H1 (cell line): ENCODE measurements at regions not wholly inside any gene's neighbourhood (a gene's known extent, or its start where the extent isn't known, plus 50 kb on each side); places are given as distances from the start of the nearest gene placed in this dataset.

Source experiments
- BCL11A ChIP-seq, 2 experiments: IDR thresholded peaks; one replicate each; pipeline ENCODE4 v1.6.1; 2011; ENCODE audit warnings: low read depth in 2 of 2, low read length in 2 of 2, mild to moderate bottlenecking in 2 of 2
- CBX5 ChIP-seq: fragments of 300-800, 300-1000 bp; sonication (generic); IDR thresholded peaks from 2 replicates; pipeline ENCODE4 v1.7.1; 2016; ENCODE audit warnings: antibody characterized with exemption, low read length, low read depth
- CREB1 ChIP-seq: IDR thresholded peaks from 2 replicates; pipeline ENCODE4 v1.6.1; 2012; ENCODE audit warnings: inconsistent platforms
- EP300 ChIP-seq, 2 experiments: IDR thresholded peaks; 1 replicate in 1 of 2; 2 replicates in 1 of 2; pipeline ENCODE4 v1.6.1; 2011 to 2012; ENCODE audit warnings: low read depth in 2 of 2, low read length in 2 of 2, mild to moderate bottlenecking in 2 of 2, borderline replicate concordance in 1 of 2, inconsistent platforms in 1 of 2, moderate library complexity in 1 of 2
- JUN ChIP-seq: IDR thresholded peaks from 2 replicates; pipeline ENCODE4 v1.6.1; 2011; ENCODE audit warnings: low read depth, mild to moderate bottlenecking, improper control_type of control experiment, low read length
- YY1 ChIP-seq: IDR thresholded peaks from 2 replicates; pipeline ENCODE4 v1.6.1; 2011; ENCODE audit warnings: low read depth, mild to moderate bottlenecking, low read length

DNA sequence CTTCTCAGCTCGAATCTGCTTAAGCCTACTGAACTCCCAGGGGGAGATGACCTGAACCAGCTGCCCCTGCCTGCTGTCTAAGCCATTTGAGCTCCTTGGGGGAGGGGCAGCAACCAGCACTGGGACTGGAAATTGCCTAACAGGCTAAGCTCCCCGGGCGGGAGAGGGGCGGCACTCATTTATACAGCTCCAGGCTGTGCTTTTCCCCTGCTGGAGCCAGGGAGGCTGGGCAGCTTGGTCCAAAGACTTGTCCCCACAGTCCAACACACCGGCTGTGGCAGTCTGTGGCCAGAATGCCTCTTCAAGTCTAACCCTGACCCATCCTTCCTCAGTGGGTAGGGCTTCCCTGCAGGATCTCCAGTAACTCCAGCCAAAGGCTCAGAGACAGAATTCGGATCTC is 1241.5 kb downstream of the ROBO2 start (continued):
- TF ChIP-seq CBX5 = no peak
- TF ChIP-seq CREB1 = no peak
- no peak for TF ChIP-seq JUN
- no peak for TF ChIP-seq BCL11A (IDR thresholded peaks at IDR 0.05; ENCODE audit: low read depth in 2 of 2, low read length in 2 of 2)
- TF ChIP-seq YY1 = no peak
- TF ChIP-seq EP300 (IDR thresholded peaks at IDR 0.05; ENCODE audit: borderline replicate concordance in 1 of 2, low read depth in 2 of 2, low read length in 2 of 2) = no peak
